KG1 (cell line): ENCODE measurements at regions not wholly inside any gene's neighbourhood (a gene's known extent, or its start where the extent isn't known, plus 50 kb on each side); places are given as distances from the start of the nearest gene placed in this dataset.
"Not testable (repeated sequence)": the region's sequence is repeated elsewhere in the genome, so short reads cannot be mapped to it uniquely, and the experiment has no call there.

Experiments
- DNase-seq: peaks from one replicate; lab custom pipeline; 2025; lab: John Stamatoyannopoulos, UW

DNA sequence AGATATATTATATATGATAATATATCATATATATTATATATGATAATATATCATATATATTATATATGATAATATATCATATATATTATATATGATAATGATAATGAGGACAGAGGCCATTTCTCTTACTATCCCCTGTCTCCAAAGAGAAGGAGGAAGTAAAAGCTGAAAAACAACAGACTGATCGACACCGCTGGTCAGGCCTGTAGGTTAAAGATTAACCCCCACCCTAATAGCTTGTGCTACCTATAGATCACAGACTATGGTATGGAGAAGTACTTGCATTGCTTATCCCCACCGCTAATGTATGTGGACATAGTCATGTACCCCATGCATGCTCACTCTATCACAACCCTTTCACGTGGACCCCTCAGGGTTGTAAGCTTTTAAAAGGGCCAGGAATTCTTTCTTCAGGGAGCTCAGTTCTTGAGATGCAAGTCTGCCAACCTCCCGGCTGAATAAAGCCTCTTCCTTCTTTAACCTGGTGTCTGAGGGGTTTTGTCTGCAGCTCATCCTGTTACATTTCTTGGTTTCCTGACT is 786.1 kb upstream of the TMEM132C start:
- DNase-seq: no peak

DNA sequence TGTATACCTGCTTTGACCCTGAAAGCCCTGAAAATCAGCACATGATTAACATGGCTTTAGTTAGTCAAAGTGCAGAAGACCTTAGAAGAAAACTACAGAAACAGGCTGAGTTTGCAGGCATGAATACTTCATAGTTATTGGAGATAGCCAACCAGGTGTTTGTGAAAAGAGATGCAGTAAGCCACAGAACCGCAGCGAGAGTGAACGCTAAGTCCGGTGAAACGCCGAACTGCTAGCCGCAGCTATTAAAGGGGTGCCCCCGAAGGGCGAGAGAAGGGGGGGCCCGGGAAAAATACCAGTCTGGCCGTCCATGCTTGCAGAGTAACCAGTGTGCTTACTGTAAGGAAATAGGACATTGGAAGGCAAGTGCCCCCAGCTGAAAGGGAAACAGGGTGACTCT is 784.0 kb upstream of the TMEM132C start:
- DNase-seq: no peak

DNA sequence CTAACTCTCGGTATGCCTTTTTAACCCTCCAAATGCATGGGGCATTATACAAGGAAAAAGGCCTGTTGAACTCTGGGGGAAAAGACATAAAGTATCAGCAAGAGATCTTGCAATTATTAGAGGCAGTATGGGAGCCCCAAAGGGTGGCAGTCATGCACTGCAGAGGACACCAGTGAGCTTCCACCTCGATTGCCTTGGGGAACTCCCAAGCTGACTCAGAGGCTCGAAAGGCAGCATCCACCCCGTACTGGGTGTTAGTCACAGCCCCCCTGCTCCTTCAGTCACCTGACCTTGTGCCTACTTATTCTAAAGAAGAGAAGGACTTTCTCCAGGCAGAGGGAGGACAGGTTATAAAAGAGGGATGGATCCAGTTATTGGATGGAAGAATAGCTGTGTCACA is 781.4 kb upstream of the TMEM132C start:
- DNase-seq: peak; percentile 2

DNA sequence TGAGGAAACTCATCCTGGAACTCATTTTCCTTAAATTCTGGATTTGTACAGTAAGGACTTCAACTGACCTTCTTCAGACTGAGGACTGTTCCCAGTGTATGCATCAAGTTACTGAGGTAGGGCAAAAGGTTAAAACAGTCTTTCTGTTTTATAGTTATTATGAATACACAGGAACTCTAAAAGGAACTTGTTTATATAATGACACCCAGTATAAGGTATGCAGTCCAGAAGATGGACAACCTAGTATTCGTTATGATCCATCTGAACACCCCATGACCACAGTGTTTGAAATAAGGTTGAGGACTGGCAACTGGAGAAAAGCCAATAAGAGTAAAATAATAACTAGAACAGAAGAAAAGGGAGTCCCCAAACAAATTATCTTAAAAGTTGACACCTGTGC is 779.9 kb upstream of the TMEM132C start:
- DNase-seq: no peak

DNA sequence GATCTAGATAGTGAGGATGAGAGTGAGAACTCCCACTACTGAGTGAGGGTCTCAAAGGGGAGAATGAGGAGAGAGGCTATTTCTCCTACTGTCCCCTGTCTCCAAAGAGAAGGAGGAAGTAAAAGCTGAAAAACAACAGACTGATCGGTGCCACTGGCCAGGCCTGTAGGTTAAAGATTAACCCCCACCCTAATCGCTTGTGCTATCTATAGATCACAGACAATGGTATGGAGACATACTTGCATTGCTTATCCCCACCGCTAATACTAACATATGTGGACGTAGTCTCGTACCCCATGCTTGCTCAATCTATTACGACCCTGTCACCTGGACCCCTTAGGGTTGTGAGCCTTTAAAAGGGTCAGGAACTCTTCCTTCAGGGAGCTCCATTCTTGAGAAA is 777.9 kb upstream of the TMEM132C start:
- no peak for DNase-seq

DNA sequence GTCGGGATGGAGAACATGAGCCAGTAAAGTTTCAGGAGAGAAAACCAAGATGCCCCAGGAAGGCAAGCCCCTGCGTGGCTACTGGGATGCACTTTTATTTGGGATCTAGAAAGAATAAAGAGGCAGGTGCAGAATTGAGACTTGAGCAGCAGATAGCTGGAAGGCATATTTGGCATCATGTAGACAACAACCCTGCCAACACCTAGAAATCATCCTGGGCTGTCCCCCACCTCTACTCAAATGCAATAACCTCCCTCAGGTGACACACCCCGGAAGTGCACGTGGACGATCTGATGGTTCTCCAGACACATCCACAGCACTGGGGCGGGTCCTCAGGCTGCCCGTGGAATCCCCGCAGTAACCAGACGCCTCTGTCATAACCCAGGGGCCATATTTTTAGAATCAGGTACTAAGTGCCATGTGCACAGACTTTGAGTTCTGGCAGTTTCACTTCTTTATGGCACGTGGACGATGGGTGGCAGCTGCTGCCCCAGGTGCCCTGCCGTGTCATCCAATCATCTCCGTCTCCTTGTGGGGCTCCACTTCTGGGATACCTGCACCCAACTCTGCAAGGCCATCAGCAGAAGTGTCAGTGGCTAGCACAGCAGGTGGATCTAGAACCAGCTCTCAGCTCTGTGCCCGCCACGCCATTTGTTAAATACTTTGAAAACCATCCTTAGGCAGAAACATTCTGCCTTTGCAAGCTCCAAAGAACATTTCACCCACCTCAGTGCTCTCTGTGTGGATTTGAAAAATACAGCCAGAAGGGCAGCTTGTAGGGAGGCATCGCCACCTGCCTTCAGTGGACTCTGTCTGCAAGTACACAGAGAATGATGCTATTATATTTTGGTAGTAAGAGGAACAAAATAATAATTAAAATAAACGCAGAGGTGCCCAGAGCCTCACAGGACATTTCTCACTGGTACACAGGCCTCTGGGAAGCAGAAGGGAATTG is 771.7 kb upstream of the TMEM132C start:
- no peak for DNase-seq

DNA sequence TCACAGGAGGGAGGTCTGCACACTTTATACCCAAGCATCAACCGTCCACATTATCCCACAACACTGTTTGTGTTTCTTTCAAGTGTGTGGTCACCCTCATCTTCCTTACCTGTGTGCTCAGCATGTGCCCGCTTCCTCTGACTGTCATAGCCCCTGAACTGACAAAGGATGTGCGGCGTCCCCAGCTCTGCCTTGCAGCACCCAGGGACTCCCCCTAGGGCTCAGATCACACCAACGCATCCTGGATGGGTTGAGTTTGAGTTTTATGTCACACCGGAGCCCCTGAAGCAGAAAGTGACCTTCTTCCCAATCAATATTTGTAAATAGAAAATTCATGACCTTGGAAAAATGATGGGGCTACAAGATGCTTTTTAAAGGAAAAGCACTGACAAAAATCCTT is 770.7 kb upstream of the TMEM132C start:
- no peak for DNase-seq

DNA sequence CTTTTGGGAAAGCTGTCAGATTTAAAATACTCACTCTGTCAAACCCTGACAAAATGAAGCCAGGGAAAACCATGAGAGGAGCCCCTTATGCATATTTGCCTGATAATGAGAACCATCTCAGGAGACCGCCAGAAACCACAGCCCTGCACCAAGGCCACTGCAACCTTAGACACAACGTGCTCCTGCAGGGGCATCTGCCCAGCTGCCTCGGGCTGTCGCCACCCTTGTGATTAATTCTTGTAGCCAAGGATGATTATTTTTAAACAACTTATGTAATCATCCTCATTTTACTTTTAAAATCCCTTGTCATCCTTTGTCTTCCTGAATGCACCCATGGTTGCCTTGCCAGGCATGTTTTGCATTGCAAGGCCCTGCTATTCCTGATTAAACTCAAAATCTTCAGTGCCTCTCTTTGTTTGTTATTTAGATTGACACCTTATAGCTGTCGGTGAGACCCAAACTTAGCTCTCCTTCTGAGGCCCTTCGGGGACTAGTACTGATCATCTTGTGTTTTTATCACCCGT is 766.4 kb upstream of the TMEM132C start:
- no peak for DNase-seq

DNA sequence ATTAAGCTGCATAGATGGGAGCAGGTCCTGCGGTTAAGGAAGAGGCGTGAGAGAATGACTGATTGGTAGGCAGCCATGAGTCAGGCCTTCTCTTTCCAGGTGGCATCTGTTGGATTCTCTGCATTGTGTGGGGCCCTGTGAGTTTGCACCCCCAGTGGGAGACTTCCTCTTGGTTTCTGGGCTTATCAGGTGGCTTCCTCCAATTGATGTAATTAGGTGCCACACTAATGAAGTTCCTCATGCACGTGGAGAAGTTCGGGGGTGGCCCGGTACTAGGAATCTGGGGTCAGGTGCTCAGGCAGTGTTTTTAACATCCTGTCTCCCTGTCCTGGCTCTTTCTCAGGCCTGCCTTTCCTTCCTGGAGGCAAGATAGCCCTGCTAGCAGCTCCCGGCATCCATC is 765.1 kb upstream of the TMEM132C start:
- DNase-seq: no peak

DNA sequence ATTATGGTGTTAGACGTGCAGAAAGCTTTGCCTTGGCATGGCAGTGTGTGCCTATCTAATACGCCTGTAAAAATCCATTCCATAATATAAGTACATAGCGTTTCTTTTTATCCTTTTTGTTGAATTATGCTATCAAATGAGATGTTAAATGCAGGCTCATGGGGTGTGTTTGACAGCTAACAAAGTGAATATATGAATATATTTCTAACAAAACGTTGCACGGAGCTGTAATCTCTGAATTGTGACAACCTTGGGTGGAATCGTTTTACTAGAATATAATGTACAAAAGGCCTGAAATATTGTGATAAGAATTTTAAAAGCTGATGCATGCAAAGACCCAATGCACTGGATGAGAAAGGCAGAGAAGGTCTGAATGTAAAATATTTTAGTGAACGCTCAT is 763.7 kb upstream of the TMEM132C start:
- no peak for DNase-seq

DNA sequence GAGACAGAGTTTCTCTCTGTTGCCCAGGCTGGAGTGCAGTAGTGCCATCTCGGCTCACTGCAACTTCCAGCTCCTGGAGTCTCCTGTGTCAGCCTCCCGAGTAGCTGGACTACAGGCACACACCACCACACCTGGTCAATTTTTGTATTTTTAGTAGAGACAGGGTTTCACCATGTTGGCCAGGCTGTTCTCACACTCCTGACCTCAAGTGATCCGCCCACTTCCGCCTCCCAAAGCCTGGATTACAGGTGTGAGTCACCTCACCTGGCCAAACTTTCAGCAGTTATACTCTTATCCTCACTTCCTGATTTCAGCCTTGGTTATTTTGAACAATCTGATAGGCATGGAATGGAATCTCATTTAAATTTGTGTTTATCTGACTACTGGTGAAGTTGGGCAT is 763.0 kb upstream of the TMEM132C start:
- not testable (repeated sequence) for DNase-seq

DNA sequence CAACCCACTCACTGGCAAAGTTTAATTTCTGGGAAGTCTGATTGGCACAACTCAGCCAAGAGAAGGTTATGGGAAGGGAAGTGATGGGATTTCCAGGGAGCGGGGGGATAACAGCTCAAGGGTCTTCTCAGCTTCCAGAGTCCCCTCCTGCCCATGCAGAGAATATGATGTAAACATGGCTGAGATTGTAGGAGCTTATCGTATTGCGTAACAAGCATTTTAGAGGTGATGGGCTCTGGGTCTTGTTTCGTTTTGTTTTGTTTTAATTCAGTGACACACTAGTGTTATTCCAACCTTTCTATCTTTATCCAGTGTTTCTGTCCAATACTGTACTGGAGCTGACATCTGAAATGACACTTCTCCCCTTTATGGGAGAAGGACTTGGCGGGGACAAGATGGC is 762.1 kb upstream of the TMEM132C start:
- no peak for DNase-seq

DNA sequence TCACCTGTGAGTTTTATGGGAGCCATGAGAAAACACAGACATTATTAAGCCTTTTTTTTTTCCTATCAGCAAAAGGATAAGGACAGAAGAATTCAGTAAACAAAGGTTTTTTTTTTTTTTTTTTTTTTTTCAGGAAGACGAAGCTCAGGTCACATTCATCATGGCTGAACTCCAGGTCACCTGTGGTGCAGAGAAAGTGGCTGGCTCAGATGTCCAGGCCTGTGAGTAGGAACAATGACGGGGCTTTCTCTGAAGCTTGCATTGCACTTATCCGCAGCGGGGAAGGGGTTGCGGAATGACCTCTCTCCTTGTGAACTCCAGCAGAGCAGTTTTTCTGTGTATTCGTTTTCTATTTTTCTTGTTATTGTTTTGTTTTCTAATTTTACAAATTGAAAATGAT is 759.6 kb upstream of the TMEM132C start:
- DNase-seq: no peak

DNA sequence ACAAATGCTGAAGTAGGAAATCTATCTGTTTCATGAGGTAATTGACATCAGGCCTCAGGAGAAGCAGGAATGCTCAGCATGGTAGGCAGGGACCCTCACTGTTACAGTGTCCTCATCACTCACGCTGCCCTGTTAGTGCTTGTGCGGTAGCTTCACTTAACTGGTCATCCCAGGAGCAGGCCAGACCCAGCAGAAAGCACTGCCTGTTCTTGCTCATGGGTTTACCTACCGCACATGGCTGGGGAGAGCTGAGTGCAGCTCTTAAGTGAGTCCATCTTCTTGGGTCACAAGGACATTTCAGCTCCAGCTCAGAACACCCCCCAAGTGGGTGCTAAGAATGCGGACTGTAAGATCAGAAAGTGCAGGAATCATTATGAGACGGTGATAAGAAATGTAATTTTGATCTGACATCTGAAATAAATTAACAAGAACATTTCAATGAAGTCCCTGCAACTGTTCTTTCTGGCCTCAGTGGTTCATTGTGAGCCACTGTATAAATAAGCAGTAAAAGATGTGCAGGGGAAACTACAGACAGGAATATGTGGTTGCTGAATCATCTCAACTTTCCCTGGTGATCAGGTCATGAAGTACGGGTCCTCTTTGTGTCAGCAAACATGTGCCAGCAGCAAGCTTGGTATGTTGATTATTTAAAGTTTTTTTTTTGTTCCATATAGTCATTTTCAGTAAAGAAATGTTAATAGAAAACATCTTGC is 757.7 kb upstream of the TMEM132C start:
- no peak for DNase-seq

DNA sequence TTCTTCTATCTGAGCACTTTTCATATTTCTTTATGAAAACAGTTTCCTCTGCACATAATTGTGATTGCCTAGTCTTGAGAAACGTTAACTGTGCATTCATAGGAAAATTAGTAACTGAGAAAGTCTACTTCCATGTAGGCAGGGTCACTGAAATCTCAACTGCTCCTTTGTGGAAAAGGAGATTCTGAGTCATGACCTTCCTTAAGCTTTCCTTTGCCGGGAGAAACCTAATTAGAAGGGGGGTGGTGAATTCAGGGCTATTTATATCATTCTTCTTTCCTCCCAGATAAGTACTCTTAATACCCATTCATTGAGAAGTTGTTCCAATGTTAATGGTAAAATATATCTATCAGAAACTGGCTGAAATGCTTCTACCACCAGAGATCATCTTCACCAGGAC is 751.0 kb upstream of the TMEM132C start:
- DNase-seq: no peak

DNA sequence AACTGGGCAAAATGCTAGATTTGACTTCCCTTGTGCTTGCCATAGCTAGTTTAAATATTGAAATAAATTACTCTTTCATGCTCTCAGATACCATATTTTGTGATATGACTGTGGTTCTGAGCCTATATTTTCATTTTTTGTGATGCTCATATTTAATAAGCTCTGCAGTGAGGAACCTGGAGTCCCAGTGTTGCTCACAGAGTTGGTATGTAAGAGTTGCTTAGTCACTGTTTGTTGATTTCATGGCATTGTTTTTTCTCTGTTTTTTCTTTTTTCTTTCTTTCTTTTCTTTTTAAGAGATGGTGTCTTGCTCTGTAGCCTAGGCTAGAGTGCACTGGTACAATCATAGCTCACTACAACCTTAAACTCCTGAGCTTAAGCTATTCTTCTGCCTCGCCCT is 750.5 kb upstream of the TMEM132C start:
- DNase-seq: no peak

DNA sequence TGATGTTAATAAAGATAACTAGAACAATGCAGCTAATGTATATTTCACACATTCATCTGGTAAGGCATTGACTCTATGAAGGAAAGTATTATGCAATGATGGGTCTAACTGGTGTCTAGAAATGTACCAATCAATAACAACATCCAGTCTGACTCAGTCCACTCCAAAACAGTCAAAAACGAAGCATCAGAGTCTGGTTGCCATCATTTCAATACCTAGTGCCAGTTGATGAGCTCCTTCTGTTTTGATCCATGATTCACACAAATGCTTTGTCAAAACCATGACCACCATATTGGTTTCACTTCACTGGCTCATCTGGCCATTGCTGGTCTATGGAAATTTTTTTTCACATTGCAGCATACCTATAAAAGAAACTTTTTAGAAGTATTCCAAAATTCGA is 747.2 kb upstream of the TMEM132C start:
- no peak for DNase-seq

DNA sequence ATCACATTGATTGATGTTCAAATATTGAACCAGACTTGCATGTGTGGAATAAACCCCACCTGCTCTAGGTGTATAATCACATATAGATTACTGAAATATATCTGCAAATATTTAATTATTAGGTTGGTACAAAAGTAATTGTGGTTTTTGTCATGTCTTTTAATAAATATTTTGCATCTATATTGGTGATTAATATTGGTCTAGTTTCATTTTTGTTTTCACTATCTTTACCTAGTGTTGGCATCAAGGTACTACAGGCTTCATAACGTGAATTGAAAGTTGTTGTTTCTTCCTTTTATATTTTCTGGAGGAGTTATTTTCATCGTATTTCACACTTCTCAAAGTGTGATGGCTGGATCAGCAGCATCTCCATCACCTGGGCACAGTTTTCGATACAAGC is 740.0 kb upstream of the TMEM132C start:
- DNase-seq: no peak

DNA sequence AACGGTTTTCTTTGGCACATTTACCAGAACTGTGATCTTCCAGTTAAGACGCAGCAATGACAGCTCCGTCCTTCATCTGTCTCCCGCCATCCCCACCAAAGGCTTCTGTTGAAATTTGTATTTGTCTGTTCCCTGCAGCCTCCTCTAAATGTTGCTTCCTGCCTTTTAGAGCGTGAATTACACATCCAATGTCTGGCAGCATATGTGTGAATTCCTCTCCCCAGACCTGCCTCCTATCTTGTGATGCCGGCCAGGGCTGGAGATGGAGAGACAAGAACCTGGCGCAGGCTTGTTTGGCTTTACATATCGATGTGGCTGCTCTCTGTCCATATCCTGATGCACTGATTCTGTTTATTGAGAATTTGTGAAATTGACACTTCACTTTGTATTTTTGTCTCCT is 738.4 kb upstream of the TMEM132C start:
- DNase-seq: no peak

DNA sequence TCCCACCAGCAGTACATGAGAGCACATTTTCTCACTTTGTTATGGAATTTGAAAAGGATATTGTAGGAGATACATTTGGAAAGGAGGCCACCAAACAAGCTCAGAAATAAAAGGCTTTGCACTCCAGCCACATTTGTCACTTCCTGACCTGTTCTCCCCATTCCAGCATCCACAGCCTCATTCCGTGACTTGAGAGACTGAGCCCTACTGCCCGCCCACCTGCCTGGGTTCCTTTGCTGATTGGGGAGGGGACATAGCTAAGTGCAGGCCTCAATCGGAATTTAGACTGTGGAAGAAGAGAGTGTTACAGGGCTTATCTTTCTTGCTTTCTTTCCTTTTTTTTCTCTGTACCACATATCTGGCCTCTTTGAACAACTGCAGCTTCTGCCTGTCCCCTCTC is 735.4 kb upstream of the TMEM132C start:
- no peak for DNase-seq

DNA sequence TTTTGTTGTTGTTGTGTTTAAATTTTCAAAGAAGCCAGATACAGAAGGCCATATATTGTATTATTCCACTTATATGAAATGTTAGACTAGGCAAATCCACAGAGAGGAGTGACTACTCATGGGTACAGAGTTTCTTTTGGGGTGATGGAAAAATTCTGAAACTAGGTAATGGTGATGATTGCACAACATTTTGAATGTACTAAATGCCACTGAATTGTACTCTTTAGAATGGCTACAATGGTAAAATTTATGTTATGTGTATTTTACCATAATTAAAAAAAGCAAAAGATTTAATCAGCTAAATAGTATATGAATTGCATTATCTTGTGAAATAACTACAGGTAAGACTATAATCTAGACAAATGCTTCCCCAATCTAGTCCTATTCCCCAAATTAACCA is 733.6 kb upstream of the TMEM132C start:
- no peak for DNase-seq

DNA sequence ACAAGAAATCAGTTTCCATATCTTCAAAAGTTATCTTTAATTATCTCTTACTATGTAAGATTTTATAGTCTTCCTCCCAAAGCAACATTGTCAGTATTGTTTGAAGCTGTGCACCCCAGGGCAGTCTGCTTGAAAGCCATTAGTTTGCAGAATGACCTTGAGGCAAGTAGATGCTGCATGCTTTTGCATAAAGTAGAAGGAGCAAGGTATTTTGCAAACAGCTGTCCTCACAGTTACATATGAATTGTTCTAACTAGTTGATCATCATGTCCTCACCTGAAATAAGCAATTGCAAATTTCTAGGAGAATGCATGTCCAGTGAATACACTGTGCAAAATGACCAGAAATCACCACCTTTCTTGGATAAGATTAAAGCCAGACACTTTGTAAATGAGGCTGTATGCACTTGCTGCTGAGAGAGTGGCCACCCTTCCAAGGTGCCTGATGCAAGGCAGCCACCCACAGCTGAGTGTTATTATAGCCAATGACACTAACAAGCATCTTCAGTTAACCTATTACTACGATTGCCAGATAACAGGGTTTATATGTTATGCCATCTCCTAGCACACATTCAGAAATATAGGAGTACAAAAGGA is 730.0 kb upstream of the TMEM132C start:
- DNase-seq: no peak

DNA sequence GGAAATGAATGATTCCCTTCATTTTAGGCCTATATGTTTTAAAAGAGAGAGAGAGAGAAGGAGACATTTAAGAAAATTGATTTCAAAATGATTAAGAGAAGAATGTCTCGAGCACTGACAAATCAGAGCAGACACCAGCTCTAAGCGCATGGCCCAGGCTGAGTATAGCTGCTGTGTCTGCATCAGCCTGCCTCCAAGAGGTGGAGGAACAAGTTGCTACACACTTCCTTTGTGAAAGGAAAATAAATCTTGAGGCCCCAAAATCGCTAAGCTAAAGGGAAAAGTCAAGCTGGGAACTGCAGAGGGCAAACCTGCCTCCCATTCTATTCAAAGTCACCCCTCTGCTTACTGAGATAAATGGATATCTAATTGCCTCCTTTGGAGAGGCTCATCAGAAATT is 728.7 kb upstream of the TMEM132C start:
- DNase-seq: no peak
